ENCODE measurements at regions not wholly inside any gene's neighbourhood (a gene's known extent, or its start where the extent isn't known, plus 50 kb on each side); places are given as distances from the start of the nearest gene placed in this dataset.

- no peaks in the 10 kb centered on the region for H3K79me2 ChIP-seq (ENCODE audit: control insufficient read depth, insufficient read depth, low read length)
- no peak overlapping the region for H3K27ac ChIP-seq (ENCODE audit: insufficient read depth, low read length)
- H3K4me2 ChIP-seq (ENCODE audit: extremely low read depth, insufficient read depth, low read length), result no peak overlapping the region
- TF ChIP-seq EZH2 (IDR thresholded peaks at IDR 0.05; ENCODE audit: low read length, missing control alignments), result no peak
- TF ChIP-seq CTCF (conservative IDR thresholded peaks at IDR 0.05 in 1 of 2, IDR thresholded peaks at IDR 0.05 in 1 of 2; ENCODE audit: low read depth in 1 of 2, low read length in 2 of 2), result no peak
- no peak overlapping the region for H3K4me3 ChIP-seq (replicated peaks in 1 of 4; ENCODE audit: control extremely low read depth in 1 of 4, insufficient read depth in 1 of 4, low read depth in 3 of 4, low read length in 4 of 4)
- H3K4me1 ChIP-seq (ENCODE audit: control insufficient read depth, extremely low read depth, insufficient read depth, low read length), result no peaks in the 10 kb centered on the region
- no peak overlapping the region for H2AFZ ChIP-seq (ENCODE audit: low read length)
- no peaks in the 10 kb centered on the region for H3K9me3 ChIP-seq (ENCODE audit: control insufficient read depth, insufficient read depth, low read depth, low read length)
- H4K20me1 ChIP-seq (ENCODE audit: control insufficient read depth, extremely low read depth, insufficient read depth, low read length), result no peaks in the 10 kb centered on the region
- H3K27me3 ChIP-seq (ENCODE audit: control insufficient read depth, insufficient read depth, low read length), result no peaks in the 10 kb centered on the region
- H3K36me3 ChIP-seq (ENCODE audit: control insufficient read depth, insufficient read depth, low read length), result no peaks in the 10 kb centered on the region
- no peak overlapping the region for H3K9ac ChIP-seq (ENCODE audit: insufficient read depth, low read length)
- DNase-seq (ENCODE audit: low read depth in 2 of 2), result no peak
These were observed 681.9 kb downstream of the ISL1 start for GRCh38 chr5:52065182-52065581.

GRCh38 chr5:52069997-52070396, 686.7 kb downstream of the ISL1 start:
- Histone ChIP-seq H3K27me3 (ENCODE audit: control insufficient read depth, insufficient read depth, low read length) (no peaks in the 10 kb centered on the region), H3K36me3 (ENCODE audit: control insufficient read depth, insufficient read depth, low read length) (no peaks in the 10 kb centered on the region)
- DNase-seq (ENCODE audit: low read depth in 2 of 2), result no peak

GRCh38 chr5:52073993-52074689, 690.9 kb downstream of the ISL1 start:
- Histone ChIP-seq H3K27ac (ENCODE audit: insufficient read depth, low read length) (no peak overlapping the region), H2AFZ (ENCODE audit: low read length) (no peak overlapping the region), H3K79me2 (ENCODE audit: control insufficient read depth, insufficient read depth, low read length) (no peaks in the 10 kb centered on the region), H3K4me1 (ENCODE audit: control insufficient read depth, extremely low read depth, insufficient read depth, low read length) (no peaks in the 10 kb centered on the region), H4K20me1 (ENCODE audit: control insufficient read depth, extremely low read depth, insufficient read depth, low read length) (no peaks in the 10 kb centered on the region), H3K4me2 (ENCODE audit: extremely low read depth, insufficient read depth, low read length) (no peak overlapping the region), H3K9ac (ENCODE audit: insufficient read depth, low read length) (no peak overlapping the region), H3K36me3 (ENCODE audit: control insufficient read depth, insufficient read depth, low read length) (no peaks in the 10 kb centered on the region), H3K9me3 (ENCODE audit: control insufficient read depth, insufficient read depth, low read depth, low read length) (no peaks in the 10 kb centered on the region), H3K27me3 (ENCODE audit: control insufficient read depth, insufficient read depth, low read length) (no peaks in the 10 kb centered on the region), H3K4me3 (replicated peaks in 1 of 4; ENCODE audit: control extremely low read depth in 1 of 4, insufficient read depth in 1 of 4, low read depth in 3 of 4, low read length in 4 of 4) (no peak overlapping the region)
- DNase-seq (ENCODE audit: low read depth in 2 of 2), result no peak
- no peak for TF ChIP-seq EZH2 (IDR thresholded peaks at IDR 0.05; ENCODE audit: low read length, missing control alignments)
- no peak for TF ChIP-seq CTCF (conservative IDR thresholded peaks at IDR 0.05 in 1 of 2, IDR thresholded peaks at IDR 0.05 in 1 of 2; ENCODE audit: low read depth in 1 of 2, low read length in 2 of 2)

More at GRCh38 chr5:52069997-52070396, 686.7 kb downstream of the ISL1 start:
- Histone ChIP-seq H3K4me3 (replicated peaks in 1 of 4; ENCODE audit: control extremely low read depth in 1 of 4, insufficient read depth in 1 of 4, low read depth in 3 of 4, low read length in 4 of 4) (no peak overlapping the region), H3K9me3 (ENCODE audit: control insufficient read depth, insufficient read depth, low read depth, low read length) (no peaks in the 10 kb centered on the region), H3K4me1 (ENCODE audit: control insufficient read depth, extremely low read depth, insufficient read depth, low read length) (no peaks in the 10 kb centered on the region), H3K4me2 (ENCODE audit: extremely low read depth, insufficient read depth, low read length) (no peak overlapping the region), H3K79me2 (ENCODE audit: control insufficient read depth, insufficient read depth, low read length) (no peaks in the 10 kb centered on the region), H3K9ac (ENCODE audit: insufficient read depth, low read length) (no peak overlapping the region), H3K27ac (ENCODE audit: insufficient read depth, low read length) (no peak overlapping the region), H2AFZ (ENCODE audit: low read length) (no peak overlapping the region), H4K20me1 (ENCODE audit: control insufficient read depth, extremely low read depth, insufficient read depth, low read length) (no peaks in the 10 kb centered on the region)
- TF ChIP-seq CTCF (conservative IDR thresholded peaks at IDR 0.05 in 1 of 2, IDR thresholded peaks at IDR 0.05 in 1 of 2; ENCODE audit: low read depth in 1 of 2, low read length in 2 of 2), result no peak
